ENCODE measurements at regions not wholly inside any gene's neighbourhood (a gene's known extent, or its start where the extent isn't known, plus 50 kb on each side); places are given as distances from the start of the nearest gene placed in this dataset.
A peak's percentile ranks its signal among the peaks of the same experiment; 100 is the strongest.

DNA sequence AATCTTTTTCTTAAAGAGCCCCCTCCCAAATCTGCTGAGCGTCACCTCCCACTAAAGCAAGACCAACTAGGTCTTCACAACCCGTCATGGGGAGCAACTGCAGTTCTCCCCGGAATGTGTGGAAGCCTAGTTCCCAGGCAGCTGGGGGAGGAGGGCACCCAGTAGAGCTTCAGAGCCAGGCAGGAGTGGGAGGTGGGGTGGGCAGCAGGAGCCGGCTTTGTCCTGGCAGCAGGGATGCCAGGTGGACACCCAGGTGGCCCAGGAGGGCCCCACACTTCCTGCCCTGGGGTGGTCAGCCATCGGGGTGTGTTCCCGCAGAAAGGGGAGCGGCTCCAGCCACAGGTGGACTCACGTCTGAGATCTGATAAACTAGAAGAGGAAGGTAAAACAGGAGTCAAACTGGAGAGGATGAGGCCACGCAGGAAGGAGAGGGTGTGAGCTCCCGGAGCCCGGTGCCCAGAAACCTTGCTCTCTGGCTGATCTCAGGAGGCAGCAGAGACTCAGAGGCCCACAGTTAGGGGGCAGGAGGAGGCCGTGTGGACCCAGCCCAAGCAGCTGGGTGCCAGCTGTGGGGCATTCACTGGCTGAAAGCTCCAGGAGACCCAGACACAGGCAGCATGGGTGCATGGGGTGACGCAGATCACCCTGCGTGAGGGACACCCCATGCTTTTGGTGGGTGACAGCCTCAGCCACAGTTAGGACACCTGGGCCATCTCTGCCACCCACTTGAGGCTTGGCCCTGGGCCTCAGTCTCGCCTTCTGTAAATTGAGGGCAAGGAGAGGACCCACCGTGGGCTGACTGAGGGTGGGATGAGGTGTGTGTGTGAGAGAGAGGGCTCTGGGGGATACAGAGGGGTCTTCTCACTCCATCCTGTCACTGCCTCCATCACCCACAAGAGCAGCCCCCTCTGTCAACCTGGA, 260.8 kb upstream of the TNRC6C start:
- Mint-ChIP-seq H3K4me1 (ENCODE audit: unreplicated experiment) (peaks cover 17% of the 10 kb centered on the region), H3K36me3 (no peaks in the 10 kb centered on the region), H3K4me3 (no peak overlapping the region), H3K9me3 (peaks cover 4% of the 10 kb centered on the region), H3K27ac (no peak overlapping the region), H3K27me3 (peaks cover 85% of the 10 kb centered on the region)
- peak; percentile 60 for DNase-seq (ENCODE audit: extremely low spot score, unreplicated experiment)
- TF ChIP-seq CTCF (conservative IDR thresholded peaks at IDR 0.05) = no peak

DNA sequence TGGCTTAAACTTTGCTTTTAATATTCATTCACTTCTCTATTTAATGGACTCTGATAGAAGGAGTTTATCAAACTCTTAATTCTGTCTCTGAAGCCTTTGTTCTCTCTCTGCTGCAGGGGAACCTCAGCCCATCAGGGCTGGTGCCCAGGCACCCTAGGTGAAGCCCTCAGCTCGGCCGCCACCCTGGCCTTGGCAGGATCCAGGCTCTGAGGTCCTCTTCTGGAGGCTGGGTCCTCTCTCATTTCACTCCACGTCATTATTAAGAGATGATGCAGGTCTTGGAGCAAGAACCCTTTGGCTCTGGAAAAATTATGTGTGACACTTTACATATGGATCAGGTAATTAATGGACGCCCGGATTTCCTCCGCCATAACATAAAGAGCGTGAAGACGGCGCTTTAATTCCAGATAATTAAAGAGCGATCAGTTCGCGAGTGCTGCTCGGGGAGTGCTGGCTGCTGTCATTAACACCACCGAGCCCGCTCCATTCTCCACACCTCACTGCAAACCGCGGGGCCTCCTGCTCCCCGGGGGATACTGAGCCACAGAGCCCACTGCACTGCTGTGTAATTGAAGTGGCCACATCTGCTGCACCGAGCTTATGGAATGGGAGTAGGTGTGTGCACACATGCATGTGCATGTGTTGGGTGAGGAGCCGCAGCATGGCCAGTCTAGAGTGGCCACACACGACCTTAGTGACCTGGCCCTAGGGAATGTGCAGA, 259.4 kb upstream of the TNRC6C start:
- peaks cover 72% of the 10 kb centered on the region for H3K27me3 Mint-ChIP-seq

GRCh38 chr17:77700165-77700881, 258.2 kb upstream of the TNRC6C start:
- Mint-ChIP-seq H3K4me1 (ENCODE audit: unreplicated experiment) (peaks cover 17% of the 10 kb centered on the region), H3K9me3 (peaks cover 11% of the 10 kb centered on the region), H3K4me3 (no peak overlapping the region), H3K27me3 (peaks cover 59% of the 10 kb centered on the region), H3K36me3 (no peaks in the 10 kb centered on the region), H3K27ac (no peak overlapping the region)
- DNase-seq (ENCODE audit: extremely low spot score, unreplicated experiment) = peak; percentile 52
- TF ChIP-seq CTCF (conservative IDR thresholded peaks at IDR 0.05) = no peak

More for the DNA sequence above, 259.4 kb upstream of the TNRC6C start:
- DNase-seq (ENCODE audit: extremely low spot score, unreplicated experiment) = peak; percentile 54
- H3K4me1 Mint-ChIP-seq (ENCODE audit: unreplicated experiment) = peaks cover 17% of the 10 kb centered on the region
- H3K4me3 Mint-ChIP-seq = no peak overlapping the region
- peaks cover 11% of the 10 kb centered on the region for H3K9me3 Mint-ChIP-seq
- H3K36me3 Mint-ChIP-seq = no peaks in the 10 kb centered on the region
- no peak overlapping the region for H3K27ac Mint-ChIP-seq
- no peak for TF ChIP-seq CTCF (conservative IDR thresholded peaks at IDR 0.05)

DNA sequence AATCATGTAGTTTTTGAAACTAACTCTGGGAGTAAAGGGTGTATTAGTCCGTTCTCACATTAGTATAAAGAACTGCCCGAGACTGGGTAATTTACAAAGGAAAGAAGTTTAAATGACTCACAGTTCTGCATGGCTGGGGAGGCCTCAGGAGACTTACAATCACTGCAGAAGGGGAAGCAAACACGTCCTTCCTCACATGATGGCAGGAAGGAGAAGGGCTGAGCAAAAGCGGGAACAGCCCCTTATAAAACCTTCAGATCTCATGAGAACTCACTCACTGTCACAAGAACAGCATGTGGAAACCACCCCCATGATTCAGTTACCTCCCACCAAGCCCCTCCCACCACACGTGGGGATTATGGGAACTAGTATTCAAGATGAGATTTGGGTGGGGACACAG, 256.5 kb upstream of the TNRC6C start:
- H3K4me1 Mint-ChIP-seq (ENCODE audit: unreplicated experiment) = peaks cover 11% of the 10 kb centered on the region
- no peak overlapping the region for H3K4me3 Mint-ChIP-seq
- H3K27ac Mint-ChIP-seq = no peak overlapping the region
- peaks cover 43% of the 10 kb centered on the region for H3K27me3 Mint-ChIP-seq
- no peaks in the 10 kb centered on the region for H3K36me3 Mint-ChIP-seq
- no peak for TF ChIP-seq CTCF (conservative IDR thresholded peaks at IDR 0.05)
- H3K9me3 Mint-ChIP-seq = peaks cover 11% of the 10 kb centered on the region
- peak; percentile 16 for DNase-seq (ENCODE audit: extremely low spot score, unreplicated experiment)

- peaks cover 5% of the 10 kb centered on the region for H3K4me1 Mint-ChIP-seq (ENCODE audit: unreplicated experiment)
- DNase-seq (ENCODE audit: extremely low spot score, unreplicated experiment) = peak; percentile 29
- no peak for TF ChIP-seq CTCF (conservative IDR thresholded peaks at IDR 0.05)
- H3K36me3 Mint-ChIP-seq = no peaks in the 10 kb centered on the region
- no peak overlapping the region for H3K4me3 Mint-ChIP-seq
- H3K9me3 Mint-ChIP-seq = peaks cover 11% of the 10 kb centered on the region
- H3K27ac Mint-ChIP-seq = no peak overlapping the region
- peaks cover 28% of the 10 kb centered on the region for H3K27me3 Mint-ChIP-seq
Observed at GRCh38 chr17:77704048-77704815, 254.3 kb upstream of the TNRC6C start.
